Adrenal gland (tissue), 5 donors: ENCODE measurements at regions not wholly inside any gene's neighbourhood (a gene's known extent, or its start where the extent isn't known, plus 50 kb on each side); places are given as distances from the start of the nearest gene placed in this dataset.

ENCODE experiments used
- POLR2A ChIP-seq, 2 donors: fragments of 450-650 bp; IDR thresholded peaks; one replicate each; pipeline ENCODE4 v1.6.1; 2017; ENCODE audit warnings: antibody characterized with exemption in 2 of 2, mild to moderate bottlenecking in 2 of 2, moderate library complexity in 1 of 2
- TF ChIP-seq, protein P1 (sequence below), 6 experiments: fragments of 450-650 bp in 4 of 6; fragments of 200-600 bp in 2 of 6; sonication (generic) in 1 of 6; IDR thresholded peaks; 1 replicate in 5 of 6; 2 replicates in 1 of 6; pipeline versions ENCODE4 v1.5.1 to v1.8.0; 2016 to 2021; ENCODE audit warnings: antibody characterized with exemption in 6 of 6, mild to moderate bottlenecking in 2 of 6, moderate library complexity in 1 of 6
- donor health status: DM: no; HTN: no; CAD: no.

DNA sequence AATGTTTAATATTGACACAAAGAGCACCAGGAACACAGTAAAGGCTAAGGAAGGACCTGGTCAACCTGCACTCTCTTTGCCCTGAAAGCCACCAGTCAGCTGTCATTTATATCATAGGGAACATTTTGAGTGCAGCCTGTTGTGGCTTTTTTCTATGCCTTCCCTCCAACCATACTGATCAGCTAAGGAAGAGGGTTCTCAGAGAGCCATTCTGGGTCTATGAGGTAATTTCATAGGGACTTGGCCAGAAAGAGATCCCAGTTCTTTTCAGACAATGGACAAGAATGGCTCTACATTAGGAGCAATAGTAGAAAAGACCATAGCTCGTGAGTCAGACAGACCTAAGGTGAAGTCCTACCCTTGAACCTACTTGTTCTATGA is 132.8 kb downstream of the CCDC34 start:
- TF ChIP-seq, protein P1, sequence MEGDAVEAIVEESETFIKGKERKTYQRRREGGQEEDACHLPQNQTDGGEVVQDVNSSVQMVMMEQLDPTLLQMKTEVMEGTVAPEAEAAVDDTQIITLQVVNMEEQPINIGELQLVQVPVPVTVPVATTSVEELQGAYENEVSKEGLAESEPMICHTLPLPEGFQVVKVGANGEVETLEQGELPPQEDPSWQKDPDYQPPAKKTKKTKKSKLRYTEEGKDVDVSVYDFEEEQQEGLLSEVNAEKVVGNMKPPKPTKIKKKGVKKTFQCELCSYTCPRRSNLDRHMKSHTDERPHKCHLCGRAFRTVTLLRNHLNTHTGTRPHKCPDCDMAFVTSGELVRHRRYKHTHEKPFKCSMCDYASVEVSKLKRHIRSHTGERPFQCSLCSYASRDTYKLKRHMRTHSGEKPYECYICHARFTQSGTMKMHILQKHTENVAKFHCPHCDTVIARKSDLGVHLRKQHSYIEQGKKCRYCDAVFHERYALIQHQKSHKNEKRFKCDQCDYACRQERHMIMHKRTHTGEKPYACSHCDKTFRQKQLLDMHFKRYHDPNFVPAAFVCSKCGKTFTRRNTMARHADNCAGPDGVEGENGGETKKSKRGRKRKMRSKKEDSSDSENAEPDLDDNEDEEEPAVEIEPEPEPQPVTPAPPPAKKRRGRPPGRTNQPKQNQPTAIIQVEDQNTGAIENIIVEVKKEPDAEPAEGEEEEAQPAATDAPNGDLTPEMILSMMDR (IDR thresholded peaks at IDR 0.05), result no peak
- no peak for TF ChIP-seq POLR2A (IDR thresholded peaks at IDR 0.05)
